Uterus (tissue), 3 donors: ENCODE measurements at regions not wholly inside any gene's neighbourhood (a gene's known extent, or its start where the extent isn't known, plus 50 kb on each side); places are given as distances from the start of the nearest gene placed in this dataset.

Experiments used
- DNase-seq, 2 donors: peaks; one replicate each; pipeline ENCODE4 v3.0.0-alpha.2; 2019 to 2020
- H3K27ac ChIP-seq, 2 donors: fragments of 200-600 bp; sonication (generic); 1 replicate in 1 of 2; 2 replicates in 1 of 2; pipeline ENCODE4 v1.5.1; 2016 to 2018
- H3K27me3 ChIP-seq, 2 donors: fragments of 200-600 bp; sonication (generic); one replicate each; pipeline ENCODE4 v1.5.1; 2018 to 2019; ENCODE audit warnings: control low read depth in 1 of 2
- H3K36me3 ChIP-seq, 2 donors: fragments of 200-600 bp; sonication (generic); one replicate each; pipeline ENCODE4 v1.5.1; 2019; ENCODE audit warnings: control low read depth in 1 of 2
- H3K4me1 ChIP-seq, 2 donors: fragments of 200-600 bp; sonication (generic); one replicate each; pipeline ENCODE4 v1.5.1; 2018 to 2019; ENCODE audit warnings: control low read depth in 1 of 2
- H3K4me3 ChIP-seq, 2 donors: fragments of 200-600 bp; sonication (generic); 1 replicate in 1 of 2; 2 replicates in 1 of 2; pipeline ENCODE4 v1.5.1; 2018 to 2019; ENCODE audit warnings: mild to moderate bottlenecking in 1 of 2
- H3K9me3 ChIP-seq, 2 donors: fragments of 200-600 bp; sonication (generic); one replicate each; pipeline ENCODE4 v1.5.1; 2019; ENCODE audit warnings: control low read depth in 1 of 2
- POLR2A ChIP-seq, 2 donors: fragments of 450-650 bp; IDR thresholded peaks; one replicate each; pipeline ENCODE4 v1.6.1; 2016; ENCODE audit warnings: antibody characterized with exemption in 2 of 2, mild to moderate bottlenecking in 1 of 2, moderate library complexity in 1 of 2
- intact Hi-C: fragments of 100-400 bp; cut with DNase I; formaldehyde crosslinking; loops from one replicate; pipeline ENCODE4 v1.15.1; 2023; ENCODE audit warnings: low total_unique reads
- TF ChIP-seq, protein P1 (sequence below), 4 experiments: fragments of 200-600 bp in 2 of 4; fragments of 450-650 bp in 2 of 4; sonication (generic) in 2 of 4; IDR thresholded peaks; one replicate each; pipeline ENCODE4 v1.5.1; 2016 to 2019; ENCODE audit warnings: antibody characterized with exemption in 4 of 4, mild to moderate bottlenecking in 2 of 4, moderate library complexity in 1 of 4
- donor health status: DM: yes; HTN: yes; CAD: no.

DNA sequence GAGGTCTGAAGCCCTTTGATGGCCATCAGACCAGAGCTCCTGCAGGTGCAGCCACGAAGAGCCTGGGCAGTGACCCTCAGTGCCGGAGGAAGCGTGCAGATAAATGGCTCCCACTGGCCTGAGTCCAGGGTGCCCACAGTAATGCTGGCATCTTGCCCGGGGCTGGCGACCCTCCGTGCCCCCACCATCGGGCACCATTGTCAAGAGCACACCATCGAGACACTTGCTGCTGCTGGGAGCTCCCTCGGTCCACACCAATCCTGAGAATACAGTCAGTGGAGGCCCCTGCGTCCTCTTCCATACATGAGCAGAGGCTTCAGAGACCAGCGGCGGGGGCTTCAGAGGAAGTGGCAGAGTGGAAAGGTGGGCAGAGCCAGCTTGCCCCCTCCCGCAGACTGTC is 1448.3 kb downstream of the BRD1 start:
- Histone ChIP-seq H3K4me3 (no peak overlapping the region), H3K4me1 (no peaks in the 10 kb centered on the region), H3K27me3 (no peaks in the 10 kb centered on the region), H3K9me3 (no peaks in the 10 kb centered on the region), H3K27ac (no peak overlapping the region), H3K36me3 (no peaks in the 10 kb centered on the region)
- TF ChIP-seq POLR2A (IDR thresholded peaks at IDR 0.05): no peak
- TF ChIP-seq, protein P1, sequence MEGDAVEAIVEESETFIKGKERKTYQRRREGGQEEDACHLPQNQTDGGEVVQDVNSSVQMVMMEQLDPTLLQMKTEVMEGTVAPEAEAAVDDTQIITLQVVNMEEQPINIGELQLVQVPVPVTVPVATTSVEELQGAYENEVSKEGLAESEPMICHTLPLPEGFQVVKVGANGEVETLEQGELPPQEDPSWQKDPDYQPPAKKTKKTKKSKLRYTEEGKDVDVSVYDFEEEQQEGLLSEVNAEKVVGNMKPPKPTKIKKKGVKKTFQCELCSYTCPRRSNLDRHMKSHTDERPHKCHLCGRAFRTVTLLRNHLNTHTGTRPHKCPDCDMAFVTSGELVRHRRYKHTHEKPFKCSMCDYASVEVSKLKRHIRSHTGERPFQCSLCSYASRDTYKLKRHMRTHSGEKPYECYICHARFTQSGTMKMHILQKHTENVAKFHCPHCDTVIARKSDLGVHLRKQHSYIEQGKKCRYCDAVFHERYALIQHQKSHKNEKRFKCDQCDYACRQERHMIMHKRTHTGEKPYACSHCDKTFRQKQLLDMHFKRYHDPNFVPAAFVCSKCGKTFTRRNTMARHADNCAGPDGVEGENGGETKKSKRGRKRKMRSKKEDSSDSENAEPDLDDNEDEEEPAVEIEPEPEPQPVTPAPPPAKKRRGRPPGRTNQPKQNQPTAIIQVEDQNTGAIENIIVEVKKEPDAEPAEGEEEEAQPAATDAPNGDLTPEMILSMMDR (IDR thresholded peaks at IDR 0.05): no peak
- intact Hi-C loops: no loop called here
- no peak for DNase-seq

GRCh38 chr22:48378673-48379072 is 1449.0 kb downstream of the BRD1 start:
- no peak overlapping the region for H3K4me3 ChIP-seq
- H3K4me1 ChIP-seq: no peaks in the 10 kb centered on the region
- H3K36me3 ChIP-seq: no peaks in the 10 kb centered on the region
- intact Hi-C loops: no loop called here
- no peak for TF ChIP-seq POLR2A (IDR thresholded peaks at IDR 0.05)
- TF ChIP-seq, protein P1 (IDR thresholded peaks at IDR 0.05): no peak
- no peak overlapping the region for H3K27ac ChIP-seq
- DNase-seq: no peak
- H3K27me3 ChIP-seq: no peaks in the 10 kb centered on the region
- no peaks in the 10 kb centered on the region for H3K9me3 ChIP-seq

DNA sequence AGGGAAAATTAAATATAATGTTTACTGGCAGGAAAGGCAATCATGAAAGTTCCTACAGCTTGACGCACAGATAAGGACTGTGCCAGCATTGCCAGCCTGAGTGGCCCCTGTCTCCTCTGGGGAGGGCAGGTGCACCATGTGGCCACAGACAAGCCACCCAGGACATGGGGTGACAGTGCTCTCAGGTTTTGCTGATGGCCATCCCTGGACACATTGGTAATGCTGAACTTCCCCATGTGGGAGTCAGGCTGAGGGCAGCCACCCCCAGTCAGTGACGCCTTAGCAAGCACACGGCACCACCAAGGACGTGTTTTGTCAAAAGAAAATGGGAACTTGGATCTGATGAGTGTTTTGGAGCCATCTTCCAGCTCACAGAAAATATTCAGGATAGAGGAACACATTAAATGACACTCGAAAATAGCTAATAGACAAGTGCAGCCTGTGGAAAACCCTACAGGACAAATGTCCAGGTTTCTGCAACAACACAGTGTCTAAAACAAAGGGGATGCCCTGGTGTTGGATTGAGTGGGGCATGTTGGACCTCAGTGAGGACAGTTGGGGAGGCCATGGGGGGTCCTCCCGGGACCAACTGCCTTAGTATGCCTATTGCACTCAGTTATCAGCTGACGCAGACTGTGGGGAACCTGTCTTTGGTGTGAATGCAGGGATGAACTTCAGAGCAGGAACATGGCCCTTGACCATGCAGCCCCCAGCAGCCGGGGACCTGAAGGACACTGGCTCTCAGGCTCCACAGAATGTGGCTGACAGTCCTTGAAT is 1450.5 kb downstream of the BRD1 start:
- no peak for DNase-seq

DNA sequence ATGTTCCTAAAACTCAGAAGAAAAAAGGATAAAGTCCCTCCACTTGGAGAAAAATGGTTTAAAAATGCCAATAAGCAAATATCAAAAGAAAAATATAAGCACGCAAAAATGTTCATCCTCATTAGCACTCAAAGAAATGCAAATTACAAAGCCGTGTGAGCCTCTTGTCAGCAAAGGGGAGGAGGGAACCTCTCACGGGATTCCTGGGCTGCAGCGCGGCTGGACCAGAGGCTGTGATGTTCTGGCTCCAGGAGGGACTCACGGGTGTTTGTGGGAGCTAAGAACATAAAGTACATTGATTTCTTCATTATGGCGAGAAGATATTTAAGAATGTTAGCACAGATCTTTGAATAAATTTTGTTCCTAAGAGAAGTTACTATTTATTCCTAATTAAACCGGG is 1451.2 kb downstream of the BRD1 start:
- H3K4me1 ChIP-seq: no peaks in the 10 kb centered on the region
- H3K27me3 ChIP-seq: no peaks in the 10 kb centered on the region
- TF ChIP-seq POLR2A (IDR thresholded peaks at IDR 0.05): no peak
- no peak for DNase-seq
- H3K27ac ChIP-seq: no peak overlapping the region
- no peak overlapping the region for H3K4me3 ChIP-seq
- no peaks in the 10 kb centered on the region for H3K9me3 ChIP-seq
- H3K36me3 ChIP-seq: no peaks in the 10 kb centered on the region
- intact Hi-C loops: no loop called here

More for the DNA sequence above, 1450.5 kb downstream of the BRD1 start:
- Histone ChIP-seq H3K27me3 (no peaks in the 10 kb centered on the region), H3K27ac (no peak overlapping the region), H3K9me3 (no peaks in the 10 kb centered on the region), H3K4me3 (no peak overlapping the region), H3K36me3 (no peaks in the 10 kb centered on the region), H3K4me1 (no peaks in the 10 kb centered on the region)
- intact Hi-C loops: no loop called here
- no peak for TF ChIP-seq POLR2A (IDR thresholded peaks at IDR 0.05)
- TF ChIP-seq, protein P1 (IDR thresholded peaks at IDR 0.05): no peak

DNA sequence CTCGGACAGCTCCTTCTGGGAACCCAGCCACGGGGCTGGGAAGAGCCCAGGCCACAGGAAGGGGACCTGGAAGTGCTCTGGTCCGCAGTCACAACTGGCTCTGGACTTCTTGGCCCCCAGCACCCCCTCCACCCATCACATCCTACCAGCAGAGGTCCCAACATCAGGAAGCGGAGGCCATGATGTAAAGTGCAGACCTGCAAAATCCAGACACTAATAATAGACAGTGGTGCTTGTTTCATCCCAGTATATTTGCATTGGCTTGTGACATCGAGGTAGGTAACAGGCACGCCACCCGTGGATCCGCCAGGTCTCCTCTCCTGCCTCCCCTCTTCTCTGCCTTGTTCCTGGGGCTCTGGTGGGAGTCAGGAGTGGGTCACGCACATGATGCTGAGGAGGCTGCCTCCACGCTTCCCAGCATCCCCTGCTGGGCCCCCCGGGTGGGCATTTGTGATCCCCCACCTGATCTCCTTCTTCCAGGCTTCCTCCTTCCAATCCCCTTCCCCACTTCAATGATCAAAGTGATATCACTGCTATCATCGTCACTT is 1454.0 kb downstream of the BRD1 start:
- Histone ChIP-seq H3K36me3 (no peaks in the 10 kb centered on the region), H3K27me3 (no peaks in the 10 kb centered on the region), H3K4me1 (no peaks in the 10 kb centered on the region), H3K4me3 (no peak overlapping the region), H3K27ac (no peak overlapping the region), H3K9me3 (no peaks in the 10 kb centered on the region)
- intact Hi-C loops: no loop called here
- TF ChIP-seq, protein P1 (IDR thresholded peaks at IDR 0.05): no peak
- no peak for TF ChIP-seq POLR2A (IDR thresholded peaks at IDR 0.05)
- no peak for DNase-seq
